NCI-H2196 (cell line): ENCODE measurements at regions not wholly inside any gene's neighbourhood (a gene's known extent, or its start where the extent isn't known, plus 50 kb on each side); places are given as distances from the start of the nearest gene placed in this dataset.
A peak's percentile ranks its signal among the peaks of the same experiment; 100 is the strongest.
"Not testable (repeated sequence)": the region's sequence is repeated elsewhere in the genome, so short reads cannot be mapped to it uniquely, and the experiment has no call there.

Source experiments
- DNase-seq: peaks from one replicate; lab custom pipeline; 2025; ENCODE audit not compliant: unreplicated experiment; lab: John Stamatoyannopoulos, UW

DNA sequence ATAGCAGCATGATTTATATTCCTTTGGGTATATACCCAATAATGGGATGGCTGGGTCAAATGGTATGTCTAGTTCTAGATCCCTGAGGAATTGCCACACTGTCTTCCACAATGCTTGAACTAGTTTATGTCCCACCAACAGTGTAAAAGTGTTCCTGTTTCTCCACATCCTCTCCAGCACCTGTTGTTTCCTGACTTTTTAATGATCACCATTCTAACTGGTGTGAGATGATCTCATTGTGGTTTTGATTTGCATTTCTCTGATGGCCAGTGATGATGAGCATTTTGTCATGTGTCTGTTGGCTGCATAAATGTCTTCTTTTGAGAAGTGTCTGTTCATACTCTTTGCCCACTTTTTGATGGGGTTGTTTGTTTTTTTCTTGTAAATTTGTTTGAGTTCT, 54.0 kb upstream of the GPR89A start:
- not testable (repeated sequence) for DNase-seq

DNA sequence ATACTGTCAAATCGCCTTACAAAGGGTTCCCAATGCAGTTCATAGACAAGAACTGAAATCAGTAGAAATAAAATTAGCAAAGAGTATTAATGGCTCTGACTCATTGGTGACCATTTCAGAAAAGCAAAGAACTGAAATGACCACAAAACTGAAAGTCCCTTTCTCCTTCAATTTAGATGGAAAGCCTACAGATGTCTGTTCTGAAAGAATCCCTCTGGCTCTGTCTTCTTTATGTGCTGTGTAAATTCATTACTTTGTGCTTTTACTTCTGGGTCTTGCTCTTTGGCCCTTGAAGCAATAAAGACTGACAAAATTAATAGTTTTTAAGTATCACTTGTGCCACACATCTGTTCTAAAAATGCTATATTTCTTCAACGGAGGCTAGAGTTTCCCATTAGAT, 62.7 kb upstream of the GPR89A start:
- DNase-seq: no peak

DNA sequence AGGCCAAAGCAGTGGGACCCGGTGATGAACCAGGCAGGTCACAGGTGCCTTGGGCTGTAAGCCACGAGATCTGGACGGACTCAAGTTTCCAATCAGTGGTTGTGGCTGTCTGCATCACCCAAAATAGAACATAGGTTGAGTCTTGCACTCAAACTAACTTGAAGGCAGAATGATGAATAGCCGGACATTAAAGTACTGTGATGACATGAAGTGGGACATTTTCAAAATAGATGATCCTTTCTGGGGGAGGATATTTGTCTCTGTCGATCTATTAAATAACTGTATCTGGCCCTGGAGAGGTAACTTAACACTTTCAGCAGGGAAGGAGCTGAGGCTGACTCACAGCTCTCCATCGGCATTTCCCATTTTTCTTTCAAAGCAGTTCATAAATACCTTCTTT, 66.1 kb upstream of the GPR89A start:
- DNase-seq: not testable (repeated sequence)

DNA sequence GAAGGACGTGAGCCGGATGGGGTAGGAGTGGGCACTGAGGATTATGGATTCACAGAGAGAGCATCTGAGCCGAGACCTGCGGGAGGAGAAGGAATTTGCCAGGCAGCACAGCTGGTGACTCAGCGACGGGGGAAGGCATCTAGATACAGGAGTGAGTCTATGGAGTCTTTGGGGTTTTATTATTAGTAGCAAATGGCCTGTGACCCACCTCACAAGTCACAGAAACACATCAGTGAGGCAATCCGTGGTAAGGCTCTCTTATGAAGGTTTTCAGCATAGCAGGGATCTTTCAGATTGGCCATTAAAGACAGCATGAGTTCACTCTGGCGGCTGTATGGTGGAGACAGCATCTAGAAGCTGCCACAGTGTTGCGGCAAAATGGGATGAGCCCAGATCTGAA, 66.5 kb upstream of the GPR89A start:
- DNase-seq: not testable (repeated sequence)

DNA sequence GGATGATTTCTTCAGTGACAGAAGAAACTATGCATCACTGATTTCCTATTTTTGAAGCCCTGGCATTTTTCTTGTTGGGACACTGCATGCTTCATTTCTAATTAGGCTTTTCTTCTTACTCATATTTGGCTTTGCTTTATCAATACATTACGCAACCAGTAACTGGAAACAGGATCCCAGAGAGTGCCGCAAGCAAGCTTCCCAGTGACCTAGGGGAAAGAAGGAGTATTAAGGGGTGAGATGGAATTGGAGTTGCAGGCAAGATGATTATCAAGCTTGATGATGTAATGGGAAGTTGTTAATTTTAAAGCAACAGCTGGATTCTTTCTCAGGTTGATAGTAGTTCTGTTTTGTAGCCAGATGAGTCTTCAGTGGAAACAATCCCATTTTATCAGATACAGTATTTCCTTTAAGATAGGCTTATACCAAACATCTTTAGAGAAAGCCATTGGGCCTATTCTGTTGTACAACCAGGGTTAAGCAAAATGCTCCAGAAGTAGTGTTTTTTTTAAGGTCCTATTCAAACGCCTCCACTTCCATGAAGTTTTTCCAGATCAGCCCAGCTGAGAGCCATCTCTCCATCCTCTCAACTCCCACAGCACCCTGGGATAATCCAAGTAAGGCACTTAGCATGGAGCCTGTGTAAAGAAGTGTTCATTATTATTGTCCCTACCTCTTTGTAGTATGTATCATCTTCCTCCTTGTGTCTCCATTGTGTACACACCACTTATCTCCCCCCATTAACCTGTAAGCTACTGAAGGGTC, 69.5 kb upstream of the GPR89A start:
- not testable (repeated sequence) for DNase-seq

DNA sequence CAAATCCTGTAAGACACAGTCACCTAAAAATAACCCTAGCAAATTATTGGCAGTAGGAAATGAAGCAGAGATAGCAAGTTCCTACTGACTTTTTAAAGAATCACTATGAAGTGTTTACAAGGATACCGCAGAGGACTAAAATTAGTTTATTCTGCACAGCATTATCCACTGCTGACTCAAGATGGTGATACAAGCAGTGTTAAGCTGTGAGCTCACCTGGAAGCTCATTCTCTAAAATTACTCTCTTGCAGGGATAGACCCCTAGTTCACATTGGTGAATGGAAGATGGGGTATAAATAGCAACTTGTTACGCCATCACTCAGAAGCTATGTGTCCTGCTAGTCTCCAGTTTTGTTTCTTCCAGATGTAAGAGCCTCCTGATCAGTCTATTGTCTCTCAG, 70.8 kb upstream of the GPR89A start:
- DNase-seq: not testable (repeated sequence)

DNA sequence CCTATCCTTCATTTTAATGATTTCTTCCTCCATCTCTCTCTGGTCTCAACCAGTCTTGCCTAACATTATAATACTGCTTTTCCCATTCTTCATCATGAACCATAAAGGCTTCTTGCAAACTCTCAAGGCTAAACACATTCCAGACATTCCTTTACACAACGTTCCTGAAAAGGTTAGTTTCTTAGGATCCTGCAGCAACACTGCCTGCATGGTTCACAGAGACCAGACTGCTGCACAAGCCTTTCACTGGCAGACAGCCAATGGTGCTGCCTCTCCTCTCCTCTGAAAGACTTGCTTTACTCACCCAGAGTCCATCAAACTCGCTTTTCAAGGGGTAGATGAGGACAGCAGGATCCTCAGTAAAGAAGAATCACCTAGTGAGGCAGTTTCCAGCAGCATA, 72.3 kb upstream of the GPR89A start:
- peak; percentile 1 for DNase-seq

DNA sequence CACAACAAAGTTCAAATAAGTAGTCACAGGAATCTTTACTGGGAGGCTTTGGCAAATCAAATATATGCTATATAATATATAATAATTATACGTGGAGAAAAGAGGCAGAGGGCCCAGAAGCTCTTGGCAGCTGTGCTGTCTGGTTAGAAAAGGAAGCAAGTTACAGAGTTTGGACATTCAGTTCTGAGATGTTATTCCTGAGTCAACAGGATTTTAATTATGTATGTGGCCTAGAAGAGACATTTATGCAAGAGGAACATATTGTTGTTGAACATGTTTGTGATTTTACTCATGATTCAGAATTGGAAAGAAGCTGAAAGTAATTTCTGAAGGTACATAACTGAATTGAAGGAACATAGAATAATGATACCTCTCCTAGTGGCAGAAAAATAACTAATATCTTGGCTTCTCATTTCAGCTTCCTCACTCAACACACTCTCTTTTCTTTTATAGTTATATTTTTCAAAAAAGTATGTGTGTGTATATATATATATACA, 79.7 kb upstream of the GPR89A start:
- DNase-seq: not testable (repeated sequence)

DNA sequence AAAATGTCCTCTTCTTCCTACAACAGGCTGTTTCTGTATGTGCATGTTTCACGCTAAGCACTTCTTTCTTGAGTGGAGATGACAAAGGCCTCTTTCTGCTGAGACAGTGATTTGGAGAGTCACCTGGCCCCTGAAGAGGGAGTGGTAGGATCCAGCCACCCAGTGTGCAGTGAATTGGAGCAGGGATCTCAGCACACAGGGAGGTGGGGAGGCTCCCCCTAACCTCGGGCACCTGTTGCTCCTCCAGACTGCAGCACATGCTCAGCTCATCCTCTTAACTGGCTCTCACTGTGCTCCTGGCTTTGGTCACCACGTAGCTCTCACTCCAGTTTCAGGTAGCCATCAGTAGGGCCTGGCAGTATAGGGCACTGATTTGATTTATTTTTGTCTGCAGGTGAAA, 87.6 kb upstream of the GPR89A start:
- not testable (repeated sequence) for DNase-seq

DNA sequence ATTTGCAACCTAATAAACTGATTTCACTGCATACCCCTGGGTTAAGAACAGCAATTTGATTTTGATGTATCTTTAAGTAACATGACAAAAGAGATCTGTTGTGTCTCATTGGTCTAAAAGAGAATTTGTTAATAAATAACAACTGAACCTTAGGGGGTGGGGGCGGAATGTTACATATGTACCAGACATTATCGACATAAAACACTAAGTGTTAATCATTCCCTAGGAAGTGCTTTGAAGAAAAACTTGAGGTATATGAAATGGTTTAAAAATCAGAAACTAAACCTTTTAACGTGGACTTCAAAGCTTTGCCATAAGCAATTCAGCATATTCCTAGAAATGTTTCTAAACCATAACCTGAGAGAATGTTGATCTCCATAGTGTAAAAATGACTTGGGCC, 88.5 kb upstream of the GPR89A start:
- not testable (repeated sequence) for DNase-seq

DNA sequence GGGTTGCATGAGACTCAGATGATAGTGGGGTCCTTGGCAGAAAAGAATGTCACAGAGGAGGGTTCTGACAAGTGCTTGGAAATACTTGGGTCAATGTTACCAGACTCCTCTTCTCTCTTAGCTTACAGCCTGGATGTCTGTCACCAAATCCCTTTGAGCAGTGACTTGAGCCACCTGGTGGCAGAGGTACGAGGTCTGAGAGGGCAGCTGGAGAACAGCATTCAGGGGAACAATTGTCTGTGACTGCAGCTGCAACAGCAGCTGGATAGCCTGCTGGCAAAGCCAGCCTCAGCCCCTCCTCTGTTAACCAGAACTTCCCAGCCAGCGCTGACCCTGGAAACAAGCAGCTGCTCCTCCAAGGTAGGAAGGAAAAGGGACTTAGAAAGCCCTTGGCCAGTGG, 87.6 kb upstream of the NBPF20 start:
- not testable (repeated sequence) for DNase-seq

DNA sequence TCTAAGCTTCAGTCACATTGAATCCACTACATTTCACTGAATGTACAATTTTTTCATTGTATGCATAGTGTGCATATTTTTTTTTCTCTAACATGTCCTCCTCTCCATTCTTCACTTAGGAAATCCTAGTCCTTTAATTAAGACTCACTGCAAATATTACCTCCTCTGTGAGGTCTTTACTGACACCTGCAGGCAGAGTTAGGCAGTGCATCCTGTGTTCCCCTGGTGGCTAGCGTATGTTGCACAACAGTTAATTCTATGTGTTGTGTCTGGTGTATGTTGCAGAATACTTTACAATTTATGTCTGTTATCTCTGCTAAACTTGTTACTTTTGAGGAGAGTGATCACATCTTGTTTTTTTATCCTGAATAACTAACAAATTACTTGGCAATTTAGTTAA, 82.7 kb upstream of the NBPF20 start:
- DNase-seq: not testable (repeated sequence)

DNA sequence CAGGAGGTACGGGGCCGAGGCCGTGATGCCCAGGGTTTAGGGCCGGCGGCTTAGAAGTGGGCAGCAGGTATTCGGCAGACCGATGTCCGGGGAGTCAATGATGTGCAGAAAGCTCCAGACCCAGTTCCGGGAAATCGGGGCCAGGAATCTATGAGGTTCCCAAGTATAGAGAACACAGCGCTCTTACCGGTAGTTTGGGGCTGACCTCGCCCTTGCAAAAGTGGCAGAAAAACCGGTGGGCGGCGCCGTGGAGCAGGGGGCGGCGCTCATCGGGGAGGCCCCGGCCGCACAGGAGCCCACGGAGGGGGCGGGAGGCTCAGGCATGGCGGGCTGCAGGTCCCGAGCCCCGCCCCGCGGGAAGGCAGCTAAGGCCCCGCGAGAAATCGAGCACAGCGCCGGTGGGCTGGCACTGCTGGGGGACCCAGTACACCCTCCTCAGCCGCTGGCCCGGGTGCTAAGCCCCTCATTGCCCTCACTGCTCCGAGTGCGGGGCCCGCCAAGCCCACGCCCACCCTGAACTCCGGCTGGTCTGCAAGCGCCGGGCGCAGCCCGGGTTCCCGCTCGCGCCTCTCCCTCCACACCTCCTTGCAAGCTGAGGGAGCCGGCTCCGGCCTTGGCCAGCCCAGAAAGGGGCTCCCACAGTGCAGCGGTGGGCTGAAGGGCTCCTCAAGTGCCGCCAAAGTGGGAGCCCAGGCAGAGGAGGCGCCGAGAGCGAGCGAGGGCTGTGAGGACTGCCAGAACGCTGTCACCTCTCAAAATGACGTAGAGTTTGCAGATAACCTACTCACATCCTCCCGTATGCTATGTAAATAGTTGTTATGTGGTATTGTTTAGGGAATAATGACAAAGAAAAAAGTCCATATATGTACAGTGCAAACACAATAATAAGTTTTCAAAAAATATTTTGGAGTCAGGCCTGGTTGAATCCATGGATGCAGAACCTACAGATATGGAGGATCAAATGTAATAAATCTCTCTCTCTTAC, 80.6 kb upstream of the NBPF20 start:
- DNase-seq: not testable (repeated sequence)

DNA sequence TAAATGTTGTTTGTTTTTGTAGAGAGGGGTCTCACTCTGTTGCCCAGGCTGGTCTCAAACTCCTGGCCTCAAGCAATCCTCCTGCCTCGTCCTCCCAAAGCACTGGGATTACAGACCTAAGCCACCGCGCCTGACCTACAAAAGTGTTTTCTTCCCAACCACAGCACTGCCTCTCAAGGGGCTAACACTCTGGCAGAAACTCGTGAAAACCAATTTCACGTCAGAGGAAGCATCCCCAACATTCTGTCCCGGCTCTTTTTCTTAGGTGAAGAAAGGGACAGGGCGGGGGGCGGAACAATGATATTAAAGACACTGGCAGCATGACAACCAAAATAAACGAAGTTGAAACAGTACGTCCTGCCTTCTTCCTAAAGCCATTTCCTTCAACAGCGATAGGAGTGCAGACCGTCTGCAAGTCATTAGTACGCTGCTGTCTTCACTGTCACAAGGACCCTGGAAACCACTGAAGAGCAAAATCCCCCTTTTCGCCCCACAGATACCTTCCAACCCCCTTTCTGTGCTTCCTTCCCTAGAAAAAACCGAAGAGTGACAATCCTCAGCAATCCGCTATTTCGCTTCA, 79.5 kb upstream of the NBPF20 start:
- not testable (repeated sequence) for DNase-seq

DNA sequence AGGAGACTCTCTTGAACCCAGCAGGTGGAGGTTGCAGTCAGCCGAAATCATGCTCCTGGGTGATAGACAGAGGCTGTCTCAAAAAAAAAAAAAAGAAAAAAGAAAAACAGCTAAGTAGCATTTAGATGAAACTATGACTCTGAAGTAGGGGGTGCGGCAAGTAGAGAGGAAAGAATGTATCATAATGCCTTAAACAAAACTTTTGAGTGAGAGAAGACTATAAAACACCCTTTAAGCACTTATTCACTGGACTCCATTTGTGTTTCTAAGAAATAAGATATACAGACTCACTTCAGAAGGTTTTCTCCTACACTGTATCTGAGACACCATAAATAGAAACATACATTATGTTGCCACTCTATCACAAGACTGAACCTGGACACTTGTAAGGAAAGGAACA, 78.9 kb upstream of the NBPF20 start:
- DNase-seq: not testable (repeated sequence)

DNA sequence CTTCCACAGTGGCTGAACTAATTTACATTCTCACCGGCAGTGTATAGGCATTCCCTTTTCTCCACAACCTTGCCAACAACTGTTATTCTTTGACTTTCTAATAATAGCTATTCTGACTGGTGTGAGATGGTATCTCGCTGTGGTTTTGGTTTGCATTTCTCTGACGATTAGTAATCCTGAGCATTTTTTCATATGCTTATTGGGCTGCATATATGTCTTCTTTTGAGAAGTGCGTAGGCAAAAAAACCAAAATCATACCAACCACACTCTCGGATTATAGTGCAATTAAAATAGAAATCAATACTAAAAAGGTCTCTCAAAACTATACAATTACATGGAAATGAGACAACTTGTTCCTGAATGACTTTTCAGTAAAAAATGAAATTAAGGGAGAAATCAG, 74.8 kb upstream of the NBPF20 start:
- not testable (repeated sequence) for DNase-seq

DNA sequence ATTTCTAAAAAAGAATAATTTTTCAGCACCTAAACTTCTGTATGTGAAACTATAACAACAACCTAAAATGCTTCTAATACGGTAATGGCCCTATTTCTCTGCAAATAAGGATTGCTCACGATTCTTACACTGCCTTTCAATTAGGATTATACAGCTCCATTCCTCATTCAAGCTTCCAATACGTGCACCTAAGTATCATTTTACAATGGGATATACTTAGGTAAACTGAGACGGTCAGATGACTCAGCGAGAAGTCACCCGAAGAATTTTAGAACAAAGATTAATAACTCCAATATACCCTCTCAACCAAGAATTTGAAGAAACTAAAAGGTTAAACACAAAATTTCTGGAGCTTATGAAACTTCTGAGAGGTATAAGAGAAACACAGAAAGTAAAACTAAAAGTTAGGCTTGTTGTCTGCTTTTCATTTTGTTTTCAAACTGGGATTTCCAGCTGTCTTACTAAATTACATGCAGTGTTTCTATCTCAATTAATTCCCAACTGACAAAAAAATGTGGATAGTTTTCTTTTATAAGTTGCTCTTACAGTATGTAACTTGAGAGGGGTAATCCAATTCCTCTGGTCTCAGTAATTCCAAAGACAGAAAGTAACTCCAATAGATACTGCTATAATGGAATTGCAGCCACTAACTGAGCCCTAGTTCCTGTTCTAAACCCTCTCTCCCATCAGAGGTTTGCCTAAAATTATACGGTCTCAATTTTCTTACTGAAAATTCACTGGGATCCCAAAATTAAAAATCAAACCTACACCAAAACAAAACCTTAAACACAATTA, 69.9 kb upstream of the NBPF20 start:
- DNase-seq: not testable (repeated sequence)

DNA sequence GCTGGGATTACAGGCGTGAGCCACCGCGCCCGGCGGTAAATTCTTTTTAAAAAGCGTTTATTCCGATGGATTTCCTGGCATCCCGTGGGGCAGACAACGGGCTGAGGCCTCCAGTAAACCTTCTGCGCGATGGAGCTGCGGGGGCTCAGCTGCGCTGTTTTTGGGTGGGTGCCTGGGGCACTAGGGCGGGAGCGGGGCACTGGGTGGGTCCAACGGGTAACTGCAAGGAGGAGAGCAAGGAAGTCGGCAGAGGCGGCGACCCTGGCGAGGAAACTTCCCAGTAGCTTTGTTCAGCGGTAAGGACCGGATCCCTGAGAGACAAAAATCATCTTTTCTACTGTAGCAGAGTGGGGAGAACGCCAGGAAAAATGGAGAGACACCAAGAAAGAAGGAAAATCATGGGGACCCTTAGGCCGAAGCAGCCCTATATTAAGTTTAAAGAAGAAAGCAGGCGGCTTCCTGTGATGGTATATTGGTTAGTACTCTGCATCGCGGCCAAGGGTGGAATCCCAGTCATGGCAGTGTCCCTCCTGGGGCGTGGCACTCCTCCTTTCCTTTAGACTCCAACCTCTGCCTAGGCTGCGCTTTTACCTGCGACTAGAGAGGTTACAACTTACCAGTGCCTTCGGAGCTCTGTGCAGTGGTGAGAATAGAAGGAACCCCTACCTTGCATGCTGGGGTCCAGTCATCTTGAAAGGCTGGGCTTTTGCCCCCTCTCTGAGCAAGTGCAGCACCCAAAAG, 63.0 kb upstream of the NBPF20 start:
- DNase-seq: not testable (repeated sequence)

DNA sequence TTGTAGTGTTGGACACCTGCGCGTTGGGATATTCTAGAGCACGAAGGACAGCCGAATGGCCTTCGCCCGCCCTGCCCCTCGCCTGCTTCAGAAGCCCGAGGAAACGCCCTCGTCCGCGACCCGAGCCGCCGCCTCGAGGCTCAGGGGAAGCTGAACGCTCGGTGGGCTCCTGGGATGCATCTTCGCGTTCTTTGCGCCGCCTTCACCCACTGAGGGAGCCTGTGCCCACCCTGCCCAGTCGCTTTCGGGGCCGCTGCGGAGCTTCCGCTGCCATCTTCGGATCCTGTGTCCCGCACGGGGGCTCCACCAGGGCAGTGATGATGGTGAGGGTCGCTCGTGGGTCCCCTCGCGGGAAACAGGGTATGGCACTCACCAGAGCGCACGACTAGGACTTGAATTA, 61.8 kb upstream of the NBPF20 start:
- not testable (repeated sequence) for DNase-seq

DNA sequence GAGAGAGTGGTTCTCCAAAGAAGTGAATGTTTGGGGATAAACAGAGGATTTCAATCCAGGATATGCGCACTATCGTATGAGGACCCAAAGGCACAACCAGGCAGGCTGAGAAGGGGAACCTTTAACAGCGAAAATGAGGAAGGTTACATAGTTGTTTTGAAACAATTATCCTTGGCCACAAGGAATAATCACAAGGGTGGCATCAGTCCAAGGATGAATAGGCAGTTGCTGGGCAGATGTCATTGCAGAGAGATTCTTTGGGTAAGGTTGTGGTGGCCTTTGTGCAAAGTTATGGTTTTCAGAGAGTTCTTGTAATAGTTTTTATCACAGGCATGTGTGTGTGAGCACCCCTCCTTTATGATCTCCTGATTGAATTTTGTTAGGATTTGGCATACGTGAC, 58.9 kb upstream of the NBPF20 start:
- DNase-seq: not testable (repeated sequence)
